SK-N-SH treated with all-trans-retinoic acid at 6 μM for 48 hours (cell line): ENCODE measurements at regions not wholly inside any gene's neighbourhood (a gene's known extent, or its start where the extent isn't known, plus 50 kb on each side); places are given as distances from the start of the nearest gene placed in this dataset.
A peak's percentile ranks its signal among the peaks of the same experiment; 100 is the strongest.

Experiments
- ATAC-seq: fragments of 200-7000 bp; cut with Tn5 transposase; 3 replicates; pipeline ENCODE4 v1.9.1; 2020; ENCODE audit warnings: mild to moderate bottlenecking, moderate library complexity
- ARNTL ChIP-seq: fragments of 450-650 bp; formaldehyde crosslinking; IDR thresholded peaks from 2 replicates; pipeline ENCODE4 v1.5.0; 2020; ENCODE audit warnings: low read depth, mild to moderate bottlenecking, moderate library complexity, borderline replicate concordance
- BACH2 ChIP-seq: fragments of 250-450 bp; sonication (Bioruptor Pico); IDR thresholded peaks from 2 replicates; pipeline ENCODE4 v1.9.0; 2021; ENCODE audit warnings: mild to moderate bottlenecking, borderline replicate concordance
- ESRRG ChIP-seq: fragments of 250-450 bp; sonication (Bioruptor Pico); IDR thresholded peaks from 2 replicates; pipeline ENCODE4 v1.6.1; 2021; ENCODE audit warnings: mild to moderate bottlenecking
- GLIS3 ChIP-seq: fragments of 250-450 bp; sonication (Bioruptor Pico); IDR thresholded peaks from 2 replicates; pipeline ENCODE4 v1.5.0; 2020; ENCODE audit warnings: mild to moderate bottlenecking, moderate library complexity
- ISL1 ChIP-seq: fragments of 250-450 bp; sonication (Bioruptor Pico); IDR thresholded peaks from 2 replicates; pipeline ENCODE4 v2.1.2; 2022; ENCODE audit warnings: mild to moderate bottlenecking, moderate library complexity
- OSR1 ChIP-seq: fragments of 250-450 bp; sonication (Bioruptor Pico); IDR thresholded peaks from 2 replicates; pipeline ENCODE4 v1.8.0; 2022; ENCODE audit warnings: moderate library complexity, mild to moderate bottlenecking, inconsistent platforms
- PPARA ChIP-seq: fragments of 250-450 bp; sonication (Bioruptor Pico); IDR thresholded peaks from 2 replicates; pipeline ENCODE4 v1.5.0; 2020; ENCODE audit warnings: mild to moderate bottlenecking, borderline replicate concordance
- SNAI2 ChIP-seq: fragments of 250-450 bp; sonication (Bioruptor Pico); IDR thresholded peaks from 2 replicates; pipeline ENCODE4 v1.5.0; 2020; ENCODE audit warnings: mild to moderate bottlenecking, moderate library complexity
- TCF4 ChIP-seq: fragments of 250-450 bp; sonication (Bioruptor Pico); IDR thresholded peaks from 2 replicates; pipeline ENCODE4 v1.8.0; 2021; ENCODE audit warnings: mild to moderate bottlenecking, moderate library complexity, borderline replicate concordance
- TOX ChIP-seq: fragments of 250-450 bp; sonication (Bioruptor Pico); IDR thresholded peaks from 2 replicates; pipeline ENCODE4 v1.8.0; 2021; ENCODE audit warnings: mild to moderate bottlenecking, moderate library complexity, borderline replicate concordance
- ZC3H10 ChIP-seq: fragments of 250-450 bp; sonication (Bioruptor Pico); IDR thresholded peaks from 2 replicates; pipeline ENCODE4 v1.5.1; 2021; ENCODE audit warnings: mild to moderate bottlenecking, moderate library complexity
- ZFP30 ChIP-seq: fragments of 450-650 bp; formaldehyde crosslinking; IDR thresholded peaks from 2 replicates; pipeline ENCODE4 v1.5.0; 2022; ENCODE audit warnings: mild to moderate bottlenecking, moderate library complexity
- ZNF565 ChIP-seq: fragments of 450-650 bp; formaldehyde crosslinking; conservative IDR thresholded peaks from 2 replicates; pipeline ENCODE4 v1.5.0; 2020; ENCODE audit warnings: low read depth, mild to moderate bottlenecking, moderate library complexity
- ZNF70 ChIP-seq: fragments of 450-650 bp; formaldehyde crosslinking; IDR thresholded peaks from 2 replicates; pipeline ENCODE4 v1.5.0; 2020; ENCODE audit warnings: mild to moderate bottlenecking, moderate library complexity
- ZNF8 ChIP-seq: fragments of 450-650 bp; formaldehyde crosslinking; IDR thresholded peaks from 2 replicates; pipeline ENCODE4 v1.5.0; 2020; ENCODE audit warnings: mild to moderate bottlenecking, moderate library complexity
- TF ChIP-seq, protein P1 (sequence below): fragments of 250-450 bp; sonication (Bioruptor Pico); IDR thresholded peaks from 2 replicates; pipeline ENCODE4 v1.8.0; 2020; ENCODE audit warnings: mild to moderate bottlenecking, moderate library complexity, borderline replicate concordance
- TF ChIP-seq, protein P2 (sequence below): fragments of 250-450 bp; sonication (Bioruptor Pico); IDR thresholded peaks from 2 replicates; pipeline ENCODE4 v1.5.0; 2020; ENCODE audit warnings: mild to moderate bottlenecking, moderate library complexity
- TF ChIP-seq, protein P3 (sequence below): fragments of 250-450 bp; sonication (Bioruptor Pico); IDR thresholded peaks from 2 replicates; pipeline ENCODE4 v1.5.1; 2020; ENCODE audit warnings: low read depth, mild to moderate bottlenecking, moderate library complexity
- TF ChIP-seq, protein P4 (sequence below): fragments of 250-450 bp; sonication (Bioruptor Pico); IDR thresholded peaks from 2 replicates; pipeline ENCODE4 v1.5.1; 2021; ENCODE audit warnings: mild to moderate bottlenecking, moderate library complexity

DNA sequence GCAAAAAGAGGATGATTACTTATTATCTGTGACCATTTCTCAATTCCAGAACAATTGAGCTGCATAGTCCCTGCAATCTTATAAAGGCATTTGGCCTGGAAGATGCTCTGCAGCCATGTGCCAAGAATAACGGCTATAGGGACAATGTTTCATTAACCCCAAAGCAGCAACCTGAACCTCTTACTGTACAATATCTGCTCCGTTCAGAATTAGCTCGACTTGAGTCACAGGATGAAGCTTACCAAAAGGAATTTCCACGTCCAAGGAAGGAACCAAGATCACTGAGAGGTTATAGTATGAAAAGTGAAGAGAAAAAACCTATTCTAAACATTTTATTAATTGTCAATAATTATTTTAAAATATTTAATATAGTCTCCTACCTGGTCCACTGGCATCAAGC lies 167.3 kb upstream of the GMDS start:
- ATAC-seq = peak; percentile 51; the same call in 2 of the 3 replicates
- TF ChIP-seq TOX (CRISPR knock-in tag) (no peak), GLIS3 (CRISPR knock-in tag) (no peak), PPARA (CRISPR knock-in tag) (no peak), ESRRG (CRISPR knock-in tag) (no peak), ZC3H10 (CRISPR knock-in tag) (no peak), ZNF8 (CRISPR knock-in tag) (no peak), TCF4 (no peak), SNAI2 (no peak), ZNF565 (CRISPR knock-in tag) (no peak), OSR1 (CRISPR knock-in tag) (no peak), ZFP30 (CRISPR knock-in tag) (no peak), ISL1 (CRISPR knock-in tag) (no peak)
- TF ChIP-seq, protein P1, sequence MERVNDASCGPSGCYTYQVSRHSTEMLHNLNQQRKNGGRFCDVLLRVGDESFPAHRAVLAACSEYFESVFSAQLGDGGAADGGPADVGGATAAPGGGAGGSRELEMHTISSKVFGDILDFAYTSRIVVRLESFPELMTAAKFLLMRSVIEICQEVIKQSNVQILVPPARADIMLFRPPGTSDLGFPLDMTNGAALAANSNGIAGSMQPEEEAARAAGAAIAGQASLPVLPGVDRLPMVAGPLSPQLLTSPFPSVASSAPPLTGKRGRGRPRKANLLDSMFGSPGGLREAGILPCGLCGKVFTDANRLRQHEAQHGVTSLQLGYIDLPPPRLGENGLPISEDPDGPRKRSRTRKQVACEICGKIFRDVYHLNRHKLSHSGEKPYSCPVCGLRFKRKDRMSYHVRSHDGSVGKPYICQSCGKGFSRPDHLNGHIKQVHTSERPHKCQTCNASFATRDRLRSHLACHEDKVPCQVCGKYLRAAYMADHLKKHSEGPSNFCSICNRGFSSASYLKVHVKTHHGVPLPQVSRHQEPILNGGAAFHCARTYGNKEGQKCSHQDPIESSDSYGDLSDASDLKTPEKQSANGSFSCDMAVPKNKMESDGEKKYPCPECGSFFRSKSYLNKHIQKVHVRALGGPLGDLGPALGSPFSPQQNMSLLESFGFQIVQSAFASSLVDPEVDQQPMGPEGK = no peak
- TF ChIP-seq, protein P2, sequence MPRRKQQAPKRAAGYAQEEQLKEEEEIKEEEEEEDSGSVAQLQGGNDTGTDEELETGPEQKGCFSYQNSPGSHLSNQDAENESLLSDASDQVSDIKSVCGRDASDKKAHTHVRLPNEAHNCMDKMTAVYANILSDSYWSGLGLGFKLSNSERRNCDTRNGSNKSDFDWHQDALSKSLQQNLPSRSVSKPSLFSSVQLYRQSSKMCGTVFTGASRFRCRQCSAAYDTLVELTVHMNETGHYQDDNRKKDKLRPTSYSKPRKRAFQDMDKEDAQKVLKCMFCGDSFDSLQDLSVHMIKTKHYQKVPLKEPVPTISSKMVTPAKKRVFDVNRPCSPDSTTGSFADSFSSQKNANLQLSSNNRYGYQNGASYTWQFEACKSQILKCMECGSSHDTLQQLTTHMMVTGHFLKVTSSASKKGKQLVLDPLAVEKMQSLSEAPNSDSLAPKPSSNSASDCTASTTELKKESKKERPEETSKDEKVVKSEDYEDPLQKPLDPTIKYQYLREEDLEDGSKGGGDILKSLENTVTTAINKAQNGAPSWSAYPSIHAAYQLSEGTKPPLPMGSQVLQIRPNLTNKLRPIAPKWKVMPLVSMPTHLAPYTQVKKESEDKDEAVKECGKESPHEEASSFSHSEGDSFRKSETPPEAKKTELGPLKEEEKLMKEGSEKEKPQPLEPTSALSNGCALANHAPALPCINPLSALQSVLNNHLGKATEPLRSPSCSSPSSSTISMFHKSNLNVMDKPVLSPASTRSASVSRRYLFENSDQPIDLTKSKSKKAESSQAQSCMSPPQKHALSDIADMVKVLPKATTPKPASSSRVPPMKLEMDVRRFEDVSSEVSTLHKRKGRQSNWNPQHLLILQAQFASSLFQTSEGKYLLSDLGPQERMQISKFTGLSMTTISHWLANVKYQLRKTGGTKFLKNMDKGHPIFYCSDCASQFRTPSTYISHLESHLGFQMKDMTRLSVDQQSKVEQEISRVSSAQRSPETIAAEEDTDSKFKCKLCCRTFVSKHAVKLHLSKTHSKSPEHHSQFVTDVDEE (CRISPR knock-in tag) = no peak
- TF ChIP-seq, protein P3, sequence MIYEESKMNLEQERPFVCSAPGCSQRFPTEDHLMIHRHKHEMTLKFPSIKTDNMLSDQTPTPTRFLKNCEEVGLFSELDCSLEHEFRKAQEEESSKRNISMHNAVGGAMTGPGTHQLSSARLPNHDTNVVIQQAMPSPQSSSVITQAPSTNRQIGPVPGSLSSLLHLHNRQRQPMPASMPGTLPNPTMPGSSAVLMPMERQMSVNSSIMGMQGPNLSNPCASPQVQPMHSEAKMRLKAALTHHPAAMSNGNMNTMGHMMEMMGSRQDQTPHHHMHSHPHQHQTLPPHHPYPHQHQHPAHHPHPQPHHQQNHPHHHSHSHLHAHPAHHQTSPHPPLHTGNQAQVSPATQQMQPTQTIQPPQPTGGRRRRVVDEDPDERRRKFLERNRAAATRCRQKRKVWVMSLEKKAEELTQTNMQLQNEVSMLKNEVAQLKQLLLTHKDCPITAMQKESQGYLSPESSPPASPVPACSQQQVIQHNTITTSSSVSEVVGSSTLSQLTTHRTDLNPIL (CRISPR knock-in tag) = no peak

GRCh38 chr6:2410656-2411380 lies 165.4 kb upstream of the GMDS start:
- ATAC-seq = no peak
- no peak for TF ChIP-seq GLIS3 (CRISPR knock-in tag)
- TF ChIP-seq, protein P1 = no peak
- TF ChIP-seq TCF4 = no peak
- no peak for TF ChIP-seq ARNTL
- TF ChIP-seq ISL1 (CRISPR knock-in tag) = no peak
- no peak for TF ChIP-seq ESRRG (CRISPR knock-in tag)
- no peak for TF ChIP-seq ZNF70 (CRISPR knock-in tag)
- TF ChIP-seq ZNF565 (CRISPR knock-in tag) = no peak
- no peak for TF ChIP-seq TOX (CRISPR knock-in tag)
- TF ChIP-seq PPARA (CRISPR knock-in tag) = no peak
- TF ChIP-seq BACH2 (CRISPR knock-in tag) = no peak
- TF ChIP-seq OSR1 (CRISPR knock-in tag) = no peak
- TF ChIP-seq, protein P3 (CRISPR knock-in tag) = no peak
- TF ChIP-seq, protein P2 (CRISPR knock-in tag) = no peak
- TF ChIP-seq, protein P4, sequence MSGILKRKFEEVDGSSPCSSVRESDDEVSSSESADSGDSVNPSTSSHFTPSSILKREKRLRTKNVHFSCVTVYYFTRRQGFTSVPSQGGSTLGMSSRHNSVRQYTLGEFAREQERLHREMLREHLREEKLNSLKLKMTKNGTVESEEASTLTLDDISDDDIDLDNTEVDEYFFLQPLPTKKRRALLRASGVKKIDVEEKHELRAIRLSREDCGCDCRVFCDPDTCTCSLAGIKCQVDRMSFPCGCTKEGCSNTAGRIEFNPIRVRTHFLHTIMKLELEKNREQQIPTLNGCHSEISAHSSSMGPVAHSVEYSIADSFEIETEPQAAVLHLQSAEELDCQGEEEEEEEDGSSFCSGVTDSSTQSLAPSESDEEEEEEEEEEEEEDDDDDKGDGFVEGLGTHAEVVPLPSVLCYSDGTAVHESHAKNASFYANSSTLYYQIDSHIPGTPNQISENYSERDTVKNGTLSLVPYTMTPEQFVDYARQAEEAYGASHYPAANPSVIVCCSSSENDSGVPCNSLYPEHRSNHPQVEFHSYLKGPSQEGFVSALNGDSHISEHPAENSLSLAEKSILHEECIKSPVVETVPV = no peak
